ENCODE measurements at regions not wholly inside any gene's neighbourhood (a gene's known extent, or its start where the extent isn't known, plus 50 kb on each side); places are given as distances from the start of the nearest gene placed in this dataset.

- DNase-seq: no peak
Observed at GRCh38 chr2:238793306-238793705, 54.6 kb upstream of the TWIST2 start.

- DNase-seq: no peak
Observed at GRCh38 chr2:238793801-238794449, 54.0 kb upstream of the TWIST2 start.

DNA sequence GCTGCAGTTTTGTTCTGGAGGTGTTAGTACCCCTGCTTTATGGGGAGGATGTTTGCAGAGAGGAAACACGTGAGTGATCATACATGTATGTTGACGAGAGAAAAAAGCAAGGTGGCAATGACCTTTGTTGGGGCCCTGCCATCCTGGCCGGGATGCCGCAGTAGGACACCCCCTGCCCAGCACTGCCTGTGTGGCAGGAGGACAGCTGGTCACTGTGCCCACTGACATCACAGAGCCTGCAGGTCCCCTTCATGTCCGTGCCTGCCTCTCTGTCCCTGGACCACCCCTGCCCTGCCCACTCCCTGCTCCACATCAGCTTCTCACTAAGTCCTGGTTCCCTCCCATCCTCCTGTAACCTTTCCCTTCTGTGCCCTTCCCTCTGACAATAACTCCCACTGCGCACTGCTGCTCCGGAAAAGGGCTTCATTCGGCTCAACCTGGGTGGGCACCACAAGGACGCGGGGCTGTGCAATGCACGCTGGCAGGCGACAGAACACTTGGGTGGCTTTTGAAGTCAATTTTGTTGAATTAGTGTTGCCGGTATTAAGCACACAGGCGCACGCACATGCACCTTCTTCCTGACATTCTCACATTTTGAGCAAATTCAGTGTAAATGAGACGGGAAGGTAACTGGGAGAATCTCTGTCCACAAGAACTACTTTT, 51.5 kb upstream of the TWIST2 start:
- no peak for DNase-seq

DNA sequence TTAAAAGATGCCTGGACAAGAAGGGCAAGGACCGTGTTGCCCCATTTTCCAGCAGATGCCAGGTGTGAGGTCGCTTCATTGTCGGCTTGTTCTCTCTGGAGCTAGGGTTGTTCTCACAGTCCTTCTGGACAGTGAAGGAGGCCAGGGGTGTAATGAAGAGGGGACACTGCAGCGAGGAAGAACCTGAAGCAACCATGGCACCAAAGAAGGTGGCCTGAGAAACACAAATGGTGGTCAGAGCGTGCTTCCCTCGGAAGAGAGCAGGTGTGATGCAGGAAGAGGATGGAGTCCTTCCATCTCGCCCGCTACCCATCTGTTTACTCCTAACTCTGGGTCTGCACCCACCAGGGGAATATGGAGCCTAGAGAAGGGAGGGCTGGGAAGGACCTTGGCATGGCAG, 50.3 kb upstream of the TWIST2 start:
- no peak for DNase-seq
